ENCODE measurements at regions not wholly inside any gene's neighbourhood (a gene's known extent, or its start where the extent isn't known, plus 50 kb on each side); places are given as distances from the start of the nearest gene placed in this dataset.

GRCh38 chr21:35204850-35205541 is 155.9 kb upstream of the RUNX1 start:
- TF ChIP-seq RAD21 (IDR thresholded peaks at IDR 0.05; ENCODE audit: low read depth) = no peak
- no peak for TF ChIP-seq REST (IDR thresholded peaks at IDR 0.05; ENCODE audit: low read depth)
- TF ChIP-seq USF1 (IDR thresholded peaks at IDR 0.05) = no peak

- TF ChIP-seq TAF1 (IDR thresholded peaks at IDR 0.05; ENCODE audit: low read depth) (no peak), YY1 (IDR thresholded peaks at IDR 0.05; ENCODE audit: low read depth) (no peak), EGR1 (IDR thresholded peaks at IDR 0.05) (no peak), CEBPB (IDR thresholded peaks at IDR 0.05) (no peak), ZBTB7A (IDR thresholded peaks at IDR 0.05; ENCODE audit: low read depth) (no peak), REST (IDR thresholded peaks at IDR 0.05; ENCODE audit: low read depth) (no peak), USF1 (IDR thresholded peaks at IDR 0.05) (no peak), FOXM1 (IDR thresholded peaks at IDR 0.05; ENCODE audit: borderline replicate concordance, low read depth) (no peak), EP300 (IDR thresholded peaks at IDR 0.05; ENCODE audit: borderline replicate concordance) (no peak), TEAD4 (IDR thresholded peaks at IDR 0.05) (no peak)
Observed at GRCh38 chr21:35204125-35204524, 155.0 kb upstream of the RUNX1 start.

DNA sequence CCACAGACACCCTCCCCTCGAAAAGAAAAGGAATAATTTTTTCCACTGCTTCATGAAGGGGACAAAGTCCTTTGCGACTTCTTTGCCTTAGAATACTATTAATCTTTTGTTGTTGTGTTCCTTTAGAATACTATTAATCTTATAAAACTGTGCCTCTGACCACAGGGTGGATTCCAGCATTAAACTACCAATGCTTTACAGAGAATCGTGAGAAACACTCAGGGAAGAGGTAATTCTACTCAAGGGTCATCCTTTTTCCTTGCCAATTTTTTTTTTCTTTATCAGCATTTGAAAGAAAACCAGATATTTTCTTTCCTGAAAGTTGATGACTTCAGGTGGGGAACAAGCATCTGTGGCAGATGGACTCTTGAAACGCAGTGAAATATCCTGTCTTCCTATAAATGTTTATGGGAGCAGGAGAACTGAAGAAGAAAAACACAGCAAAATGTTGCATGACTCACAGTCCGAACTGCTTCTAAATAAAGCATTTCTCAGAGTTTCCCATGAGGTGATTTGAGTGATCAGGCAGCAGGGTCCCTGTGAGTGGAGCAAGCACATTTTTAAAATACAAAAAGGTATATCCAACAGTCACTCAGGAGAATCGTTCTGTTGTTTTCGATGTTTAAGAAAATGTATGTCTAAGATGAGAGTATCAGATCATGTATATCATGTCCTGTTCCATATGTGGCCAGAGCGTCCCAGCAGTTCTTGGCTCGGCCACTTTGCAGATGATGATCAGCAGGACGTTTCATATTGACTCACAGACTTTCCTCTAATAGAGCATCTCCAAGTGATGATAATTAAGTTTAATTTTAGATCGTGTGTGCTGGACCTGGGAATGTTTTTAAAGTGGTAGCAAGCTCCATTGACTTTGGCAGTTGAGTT is 154.2 kb upstream of the RUNX1 start:
- TF ChIP-seq TAF1 (IDR thresholded peaks at IDR 0.05; ENCODE audit: low read depth) = no peak
- no peak for TF ChIP-seq EGR1 (IDR thresholded peaks at IDR 0.05)
- TF ChIP-seq RAD21 (IDR thresholded peaks at IDR 0.05; ENCODE audit: low read depth) = no peak

GRCh38 chr21:35202431-35202830 is 153.3 kb upstream of the RUNX1 start:
- no peak for TF ChIP-seq MAX (IDR thresholded peaks at IDR 0.05)
- TF ChIP-seq TEAD4 (IDR thresholded peaks at IDR 0.05) = no peak
- TF ChIP-seq EGR1 (IDR thresholded peaks at IDR 0.05) = no peak
- no peak for TF ChIP-seq CREB1 (IDR thresholded peaks at IDR 0.05; ENCODE audit: low read depth)
- TF ChIP-seq REST (IDR thresholded peaks at IDR 0.05; ENCODE audit: low read depth) = no peak

GRCh38 chr21:35201799-35202198 is 152.7 kb upstream of the RUNX1 start:
- TF ChIP-seq MAX (IDR thresholded peaks at IDR 0.05) = no peak
- TF ChIP-seq TEAD4 (IDR thresholded peaks at IDR 0.05) = no peak
- TF ChIP-seq FOXM1 (IDR thresholded peaks at IDR 0.05; ENCODE audit: borderline replicate concordance, low read depth) = no peak
- TF ChIP-seq TCF12 (IDR thresholded peaks at IDR 0.05; ENCODE audit: low read depth) = no peak
- TF ChIP-seq USF1 (IDR thresholded peaks at IDR 0.05) = no peak
- TF ChIP-seq CEBPB (IDR thresholded peaks at IDR 0.05) = no peak
- TF ChIP-seq CREB1 (IDR thresholded peaks at IDR 0.05; ENCODE audit: low read depth) = no peak

Data from Ishikawa (cell line).